RPMI7951 (cell line): ENCODE measurements at regions not wholly inside any gene's neighbourhood (a gene's known extent, or its start where the extent isn't known, plus 50 kb on each side); places are given as distances from the start of the nearest gene placed in this dataset.
A peak's percentile ranks its signal among the peaks of the same experiment; 100 is the strongest.
"Not testable (repeated sequence)": the region's sequence is repeated elsewhere in the genome, so short reads cannot be mapped to it uniquely, and the experiment has no call there.

Source experiments
- DNase-seq: peaks from one replicate; pipeline ENCODE4 v3.0.0-alpha.2; 2012; ENCODE audit warnings: low read depth

GRCh38 chr6:159440911-159441703 lies 251.9 kb downstream of the SOD2 start:
- DNase-seq: peak; percentile 48

DNA sequence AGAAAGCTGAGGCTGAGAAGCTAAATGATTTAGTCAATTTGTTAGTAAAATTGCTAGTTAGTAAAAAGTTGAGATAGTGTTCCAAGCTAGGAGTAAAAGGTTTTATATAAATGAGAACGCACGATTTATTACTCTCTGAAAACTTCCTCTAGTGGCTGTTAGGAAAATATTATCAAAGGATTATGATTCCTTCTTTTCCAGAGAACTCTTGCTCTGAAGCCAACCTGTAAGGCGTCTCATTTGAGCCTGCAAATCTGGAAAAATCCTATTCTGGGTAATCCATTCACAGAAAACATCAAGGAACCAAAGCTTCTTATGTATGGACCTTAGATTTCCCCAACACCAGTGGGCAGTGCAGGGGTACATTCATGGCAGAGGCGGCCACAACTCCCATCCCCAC lies 252.7 kb downstream of the SOD2 start:
- DNase-seq: no peak

- no peak for DNase-seq
Observed at GRCh38 chr6:159439651-159440050, 253.4 kb downstream of the SOD2 start.

- DNase-seq: no peak
Observed at GRCh38 chr6:159438106-159438505, 254.9 kb downstream of the SOD2 start.

- DNase-seq: no peak
Observed at GRCh38 chr6:159436581-159436980, 256.5 kb downstream of the SOD2 start.

DNA sequence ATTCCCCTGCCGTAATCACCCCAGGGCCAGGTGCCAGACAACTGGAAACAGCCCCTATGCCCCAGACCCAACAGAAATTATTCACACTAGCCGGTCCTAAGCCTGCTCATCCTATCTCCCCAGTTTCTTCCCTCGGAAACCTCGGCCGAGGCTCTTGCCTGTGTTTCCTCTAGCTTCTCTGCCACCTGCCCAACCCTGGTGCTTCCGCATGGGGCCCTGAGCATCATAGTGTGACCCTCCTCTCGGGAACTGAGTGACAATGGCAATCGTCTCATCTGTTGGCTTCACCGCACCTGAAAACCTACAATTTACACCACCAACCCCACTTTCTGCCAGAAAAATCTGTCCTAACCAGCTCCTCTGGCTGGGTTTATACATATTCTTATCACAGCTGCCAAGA lies 257.3 kb downstream of the SOD2 start:
- DNase-seq: no peak

GRCh38 chr6:159434410-159434809 lies 258.6 kb downstream of the SOD2 start:
- DNase-seq: no peak

- no peak for DNase-seq
Observed at GRCh38 chr6:159433550-159433949, 259.5 kb downstream of the SOD2 start.

DNA sequence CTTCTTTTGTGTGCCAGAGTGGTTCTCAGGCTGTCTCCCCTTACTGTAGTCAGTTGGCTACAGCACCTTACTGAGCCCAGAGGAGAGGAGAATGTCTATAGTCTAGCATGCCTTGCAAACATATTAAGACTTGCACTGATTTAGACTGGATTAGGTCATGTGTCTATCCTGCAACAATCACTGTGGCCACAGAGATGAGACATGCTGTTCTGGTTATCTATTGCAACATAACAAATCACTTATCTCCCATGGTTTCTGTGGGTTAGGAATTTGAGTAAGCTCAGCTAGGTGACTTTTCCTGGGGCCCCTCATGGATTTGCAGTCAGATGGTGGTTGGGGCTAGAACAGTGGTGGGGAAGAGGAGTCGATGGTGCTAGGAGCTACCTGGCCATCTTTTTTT lies 261.3 kb downstream of the SOD2 start:
- peak; percentile 42 for DNase-seq

DNA sequence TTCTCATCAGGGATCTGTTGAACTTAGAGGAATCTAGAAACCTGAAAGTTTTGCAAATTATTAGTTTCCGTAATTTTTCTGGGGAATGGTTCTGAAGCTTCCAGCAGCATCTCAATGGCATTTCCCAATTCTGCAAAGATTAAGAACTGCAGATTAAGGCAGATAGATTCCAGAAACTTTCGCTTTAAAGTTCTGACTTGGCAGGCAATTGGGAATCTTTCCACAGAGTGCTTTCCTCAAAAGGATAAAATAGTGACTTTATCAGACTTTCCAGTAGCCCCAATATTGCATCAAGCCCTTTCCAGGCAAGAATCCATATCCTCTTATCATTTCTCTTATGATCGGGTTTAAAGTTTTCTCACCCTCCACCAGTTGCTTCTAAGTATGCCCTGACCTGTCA lies 261.1 kb downstream of the FNDC1 start:
- no peak for DNase-seq

GRCh38 chr6:159429433-159429832 lies 260.2 kb downstream of the FNDC1 start:
- DNase-seq: no peak

GRCh38 chr6:159427771-159428170 lies 258.6 kb downstream of the FNDC1 start:
- no peak for DNase-seq

DNA sequence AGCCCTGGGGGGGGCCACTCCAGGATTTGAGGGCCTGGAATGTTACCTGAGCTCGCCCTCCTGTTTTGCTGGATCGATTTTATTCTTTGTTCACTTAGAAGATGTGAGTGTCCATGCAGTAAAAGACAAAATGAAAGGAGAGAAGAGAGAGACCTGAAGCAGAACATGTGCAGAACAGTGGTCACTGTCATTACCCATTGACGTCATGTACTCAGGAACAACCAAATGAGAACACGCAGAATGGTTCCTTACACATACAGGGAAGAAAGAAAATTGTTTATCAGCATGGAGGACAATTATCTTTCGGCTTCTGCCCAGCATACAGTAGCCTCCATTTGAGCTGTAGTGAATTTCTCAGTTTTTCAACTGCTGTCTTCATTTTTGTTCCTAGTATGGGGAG lies 258.1 kb downstream of the FNDC1 start:
- DNase-seq: no peak

DNA sequence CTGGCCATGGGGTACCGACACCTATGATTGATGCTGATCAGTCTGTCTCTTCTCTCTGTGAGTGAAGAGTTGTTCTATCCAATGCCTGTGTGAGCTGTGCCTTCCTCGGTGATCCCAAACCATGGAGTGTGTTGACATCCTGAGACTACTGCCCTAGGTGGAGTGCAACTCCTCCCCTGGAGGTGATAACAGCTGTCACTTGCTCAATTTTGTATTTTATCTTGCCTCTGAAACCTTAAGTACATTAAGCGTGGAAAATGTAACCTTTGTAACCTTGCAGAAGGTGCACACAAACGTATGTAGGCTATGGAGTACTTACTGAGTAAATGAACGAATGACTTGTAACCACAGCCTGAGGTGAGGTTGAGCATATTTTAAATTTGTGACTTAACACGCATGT lies 256.2 kb downstream of the FNDC1 start:
- no peak for DNase-seq

- DNase-seq: peak; percentile 91
Observed at GRCh38 chr6:159422041-159422984, 253.1 kb downstream of the FNDC1 start.

GRCh38 chr6:159421586-159421985 lies 252.4 kb downstream of the FNDC1 start:
- DNase-seq: no peak

DNA sequence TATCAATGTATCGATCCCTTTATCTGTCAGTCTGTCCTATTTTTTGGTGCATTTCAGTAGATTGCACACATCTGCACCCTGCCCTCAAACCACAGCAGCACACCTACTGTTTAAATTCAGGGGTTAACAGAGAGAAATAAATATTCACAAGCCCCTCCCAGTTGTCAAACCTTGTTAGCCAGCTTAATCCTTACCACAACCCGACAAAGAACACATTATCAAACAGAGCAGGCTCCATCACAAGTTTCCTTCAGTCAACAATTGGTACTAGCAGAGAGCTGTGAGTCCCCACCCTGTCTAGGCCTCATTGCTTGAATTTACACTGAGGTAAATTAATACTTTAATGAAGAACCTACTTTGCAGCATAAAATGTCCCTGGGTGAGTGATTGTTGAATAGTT lies 249.8 kb downstream of the FNDC1 start:
- no peak for DNase-seq

DNA sequence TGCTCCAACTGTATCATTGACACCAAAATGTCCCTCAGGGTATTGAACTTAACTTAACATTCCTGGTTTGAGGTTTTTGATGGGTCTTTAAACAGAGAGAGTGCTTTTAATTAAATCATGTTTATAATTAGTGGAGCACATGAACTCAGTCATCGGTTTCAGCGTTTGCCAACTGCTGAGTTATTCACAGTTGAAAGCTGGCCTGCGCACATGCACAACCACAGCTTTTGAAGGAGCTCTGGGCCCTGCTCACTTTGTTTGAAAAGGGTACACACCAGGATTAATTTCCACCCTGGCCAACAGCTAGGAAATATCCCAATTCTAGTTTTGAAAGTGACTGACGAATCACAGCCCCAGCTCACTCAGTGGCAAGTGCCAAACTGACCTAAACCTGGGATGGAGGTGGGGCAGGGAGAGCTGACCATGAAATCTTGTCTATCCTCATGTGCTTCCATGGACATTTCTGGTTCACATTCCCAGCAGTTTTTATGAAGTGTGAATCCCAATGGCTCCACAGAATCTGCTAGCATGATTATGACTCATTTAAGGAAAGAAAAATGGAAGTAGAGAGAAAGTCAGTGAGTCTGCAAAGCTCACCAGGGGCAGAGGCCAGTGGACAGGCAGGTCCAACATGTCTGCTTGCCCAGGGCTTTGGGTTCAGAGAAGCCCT lies 247.8 kb downstream of the FNDC1 start:
- DNase-seq: peak; percentile 41

GRCh38 chr6:159415540-159415939 lies 246.3 kb downstream of the FNDC1 start:
- DNase-seq: no peak

DNA sequence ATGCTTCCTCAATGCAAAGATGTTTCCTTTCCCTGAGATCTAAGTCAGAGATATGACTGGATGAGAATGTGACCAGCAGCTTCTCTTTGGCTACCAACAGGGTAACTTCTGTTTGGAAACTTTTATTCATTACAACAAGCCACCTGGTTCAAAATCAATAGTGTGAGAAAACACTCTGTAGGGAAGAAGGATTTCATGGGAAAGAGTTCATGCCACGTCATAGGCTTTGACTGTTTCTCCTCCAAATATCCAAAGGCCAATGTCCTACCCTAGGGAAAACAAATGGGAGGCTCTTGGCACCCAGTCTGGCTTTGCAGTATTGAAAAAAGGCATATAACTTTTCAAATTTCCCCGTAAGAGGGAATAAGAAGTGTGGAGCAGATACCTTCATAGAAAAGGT lies 245.5 kb downstream of the FNDC1 start:
- DNase-seq: no peak

DNA sequence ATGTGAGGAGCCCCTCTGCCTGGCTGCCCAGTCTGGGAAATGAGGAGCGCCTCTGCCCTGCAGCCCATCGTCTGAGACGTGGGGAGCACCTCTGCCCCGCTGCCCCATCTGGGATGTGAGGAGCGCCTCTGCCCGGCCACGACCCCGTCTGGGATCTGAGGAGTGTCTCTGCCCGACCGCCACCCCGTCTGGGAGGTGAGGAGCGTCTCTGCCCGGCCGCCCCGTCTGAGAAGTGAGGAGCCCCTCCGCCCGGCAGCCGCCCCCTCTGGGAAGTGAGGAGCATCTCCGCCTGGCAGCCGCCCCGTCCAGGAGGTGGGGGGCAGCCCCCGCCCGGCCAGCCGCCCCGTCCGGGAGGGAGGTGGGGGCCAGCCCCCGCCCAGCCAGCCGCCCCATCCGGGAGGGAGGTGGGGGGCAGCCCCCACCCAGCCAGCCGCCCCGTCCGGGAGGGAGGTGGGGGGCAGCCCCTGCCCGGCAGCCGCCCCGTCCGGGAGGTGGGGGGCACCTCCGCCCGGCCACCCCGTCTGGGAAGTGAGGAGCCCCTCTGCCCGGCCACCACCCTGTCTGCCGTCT lies 238.1 kb downstream of the FNDC1 start:
- DNase-seq: not testable (repeated sequence)

DNA sequence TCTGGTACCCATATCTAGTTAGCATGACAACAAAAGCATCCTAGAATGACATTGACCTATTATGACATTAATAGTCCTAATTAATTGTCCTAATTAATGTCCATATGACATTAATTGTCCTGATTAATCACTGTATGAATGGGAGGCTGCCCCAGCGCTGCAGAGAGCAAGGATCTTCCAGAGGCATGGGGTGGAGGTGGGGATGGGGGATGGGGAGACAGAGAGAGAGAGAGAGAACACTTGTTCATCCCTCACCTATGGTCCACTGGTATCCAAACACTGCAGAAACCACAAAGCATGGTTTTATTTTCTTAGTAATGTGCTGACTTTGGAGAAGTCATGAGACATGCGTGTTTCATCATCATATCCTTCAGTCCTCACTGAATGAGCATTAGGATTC lies 235.1 kb downstream of the FNDC1 start:
- no peak for DNase-seq
